ENCODE measurements at regions not wholly inside any gene's neighbourhood (a gene's known extent, or its start where the extent isn't known, plus 50 kb on each side); places are given as distances from the start of the nearest gene placed in this dataset.

DNA sequence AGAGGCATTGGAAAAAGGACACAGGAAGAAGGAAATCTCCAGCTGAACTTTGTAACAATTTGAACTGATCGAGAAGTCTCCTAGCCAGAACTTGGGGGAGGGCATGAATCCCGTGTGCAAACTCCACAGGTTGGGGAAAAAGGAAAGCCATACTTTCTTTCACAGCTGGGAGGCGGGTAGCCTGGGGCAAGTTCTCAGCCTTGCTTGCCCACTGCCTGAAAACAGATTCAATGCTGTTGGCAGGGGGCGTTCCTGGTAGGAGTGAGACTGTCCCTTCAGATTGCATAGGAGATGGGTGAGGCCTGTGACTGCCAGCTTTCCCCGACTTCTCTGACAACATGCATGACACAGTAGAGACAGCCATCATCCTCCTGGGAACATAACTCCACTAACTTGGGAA is 289.1 kb upstream of the PHF14 start:
- DNase-seq (ENCODE audit: low read depth in 3 of 3) = no peak

- no peak for DNase-seq (ENCODE audit: low read depth in 3 of 3)
Observed at GRCh38 chr7:10685040-10685439, 288.6 kb upstream of the PHF14 start.

- DNase-seq (ENCODE audit: low read depth in 3 of 3) = no peak
Observed at GRCh38 chr7:10688544-10688943, 285.1 kb upstream of the PHF14 start.

DNA sequence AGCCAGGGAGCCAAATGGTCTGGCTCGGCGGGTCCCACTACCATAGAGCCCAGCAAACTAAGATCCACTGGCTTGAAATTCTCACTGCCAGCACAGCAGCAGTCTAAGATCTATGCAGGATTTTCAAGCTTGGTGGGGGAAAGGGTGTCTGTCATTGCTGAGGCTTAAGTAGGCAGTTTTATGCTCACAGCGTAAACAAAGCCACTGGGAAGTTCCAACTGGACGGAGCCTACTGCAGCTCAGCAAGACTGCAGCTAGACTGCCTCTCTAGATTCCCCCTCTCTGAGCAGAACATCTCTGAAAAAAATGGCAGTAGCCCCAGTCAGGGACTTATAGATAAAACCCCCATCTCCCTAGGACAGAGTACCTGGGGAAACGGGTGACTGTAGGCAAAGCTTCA is 277.6 kb upstream of the PHF14 start:
- no peak for DNase-seq (ENCODE audit: low read depth in 3 of 3)

GRCh38 chr7:10703059-10703458 is 270.6 kb upstream of the PHF14 start:
- no peak for DNase-seq (ENCODE audit: low read depth in 3 of 3)

DNA sequence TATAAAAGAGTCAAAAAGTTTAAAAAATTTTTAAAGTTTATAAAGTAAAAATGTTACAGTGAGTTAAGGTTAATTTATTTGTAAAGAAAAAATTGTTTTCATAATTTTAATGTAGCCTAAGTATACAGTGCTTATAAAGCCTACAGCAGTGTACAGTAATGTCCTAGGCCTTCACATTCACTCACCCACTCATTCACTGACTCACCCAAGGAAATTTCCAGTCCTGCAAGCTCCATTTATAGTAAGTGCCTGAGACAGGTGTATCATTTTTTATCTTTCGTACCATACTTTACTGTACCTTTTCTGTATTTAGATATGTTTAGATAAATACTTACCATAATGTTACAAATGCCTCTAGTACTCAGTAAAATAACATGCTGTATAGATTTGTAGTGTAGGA is 269.7 kb upstream of the PHF14 start:
- no peak for DNase-seq (ENCODE audit: low read depth in 3 of 3)

DNA sequence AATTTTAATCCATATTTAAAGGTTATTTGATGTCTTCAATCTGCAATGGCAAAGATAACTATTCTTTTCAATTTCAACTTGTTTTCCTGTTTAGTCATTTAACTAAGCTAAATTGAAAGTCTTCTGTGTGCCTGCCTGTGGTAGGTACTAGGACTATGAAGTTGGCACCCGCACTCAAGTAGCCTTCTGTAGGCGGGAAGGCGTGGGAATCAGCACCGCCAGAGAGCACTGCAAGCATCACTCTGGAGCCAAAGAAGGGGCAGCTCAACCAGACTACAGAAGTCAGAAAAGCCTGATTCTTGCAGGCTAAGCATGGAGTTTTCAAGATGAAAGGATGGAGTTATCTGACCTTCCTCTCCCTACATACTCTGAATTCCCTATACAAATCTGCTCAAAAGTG is 269.0 kb upstream of the PHF14 start:
- DNase-seq (ENCODE audit: low read depth in 3 of 3) = no peak

GRCh38 chr7:10706875-10707493 is 266.7 kb upstream of the PHF14 start:
- no peak for DNase-seq (ENCODE audit: low read depth in 3 of 3)

DNA sequence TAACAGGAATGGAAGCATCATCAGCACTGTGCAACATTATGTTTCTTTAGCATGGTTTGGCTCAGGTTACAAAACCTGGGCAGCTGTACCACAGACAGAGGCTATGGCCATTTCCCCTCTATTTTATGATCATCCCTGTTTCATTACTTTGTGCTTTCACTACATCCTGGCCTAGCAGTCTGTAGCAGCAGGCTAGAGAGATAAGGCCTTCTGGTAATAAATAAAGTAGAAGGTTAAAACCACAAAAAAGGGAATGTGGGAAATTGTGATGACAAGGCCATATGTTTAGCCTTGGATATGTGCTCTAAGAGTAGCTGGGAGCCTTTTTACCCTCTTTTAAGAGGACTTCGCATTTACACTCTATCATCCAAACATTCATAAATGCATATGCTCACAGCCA is 266.2 kb upstream of the PHF14 start:
- no peak for DNase-seq (ENCODE audit: low read depth in 3 of 3)

DNA sequence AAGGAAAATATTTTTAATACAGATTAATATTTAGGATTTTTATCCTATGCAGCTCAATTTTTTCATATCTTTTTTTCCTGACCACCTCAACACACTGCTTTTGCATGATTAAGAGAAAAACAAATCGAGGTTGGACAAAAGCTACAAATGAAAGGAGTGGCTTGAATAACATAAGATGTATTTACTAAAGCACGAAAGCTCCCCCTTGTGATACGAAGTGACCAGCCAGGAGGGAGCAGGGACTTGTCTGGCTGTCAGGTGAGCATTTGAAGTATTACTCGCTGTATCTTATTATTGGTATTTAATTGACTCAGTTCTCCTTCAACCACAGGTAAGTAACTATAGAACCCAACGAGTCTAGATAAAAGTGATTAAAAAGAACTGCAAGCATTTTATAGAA is 265.2 kb upstream of the PHF14 start:
- no peak for DNase-seq (ENCODE audit: low read depth in 3 of 3)

DNA sequence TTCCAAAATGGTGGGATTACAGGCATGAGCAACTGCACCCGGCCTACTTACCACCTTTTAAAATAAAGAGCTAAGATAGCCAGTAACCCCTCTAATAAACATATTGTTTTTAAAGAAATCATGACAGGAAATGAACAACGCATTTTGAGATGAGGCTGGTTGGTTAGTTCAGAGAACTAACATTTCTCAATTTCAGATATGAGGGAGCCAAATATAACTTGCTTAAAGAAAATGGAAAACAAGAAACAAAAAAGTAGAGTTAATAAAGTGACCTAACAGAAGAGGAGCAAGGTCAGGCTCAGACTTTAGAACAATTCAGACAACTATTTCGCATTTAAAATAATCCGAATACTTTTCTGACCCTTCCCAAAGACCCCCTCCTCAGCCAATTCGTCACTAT is 254.9 kb upstream of the PHF14 start:
- no peak for DNase-seq (ENCODE audit: low read depth in 3 of 3)

DNA sequence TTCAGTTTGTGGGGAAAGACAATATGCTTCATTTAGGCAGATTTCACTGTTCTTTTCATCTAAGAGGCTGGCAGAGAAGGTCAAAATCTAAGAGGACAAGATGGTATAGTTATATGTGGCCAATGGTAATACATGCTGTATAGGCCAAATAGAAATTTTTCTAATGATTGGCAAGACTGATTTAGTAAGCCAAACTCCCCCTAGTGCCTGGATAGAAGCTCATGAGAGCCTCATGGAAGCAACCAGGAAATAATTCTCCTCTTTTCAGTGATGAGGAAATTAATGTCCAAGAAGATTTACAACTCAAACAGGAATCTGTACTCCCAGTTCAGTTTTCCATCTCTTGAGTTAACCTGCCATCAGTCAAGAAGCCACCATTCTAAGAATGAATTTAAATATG is 253.6 kb upstream of the PHF14 start:
- no peak for DNase-seq (ENCODE audit: low read depth in 3 of 3)

- DNase-seq (ENCODE audit: low read depth in 3 of 3) = no peak
Observed at GRCh38 chr7:10721289-10721688, 252.4 kb upstream of the PHF14 start.

- DNase-seq (ENCODE audit: low read depth in 3 of 3) = no peak
Observed at GRCh38 chr7:10723832-10724231, 249.8 kb upstream of the PHF14 start.

- no peak for DNase-seq (ENCODE audit: low read depth in 3 of 3)
Observed at GRCh38 chr7:10724449-10724848, 249.2 kb upstream of the PHF14 start.

GRCh38 chr7:10727636-10728035 is 246.0 kb upstream of the PHF14 start:
- no peak for DNase-seq (ENCODE audit: low read depth in 3 of 3)

DNA sequence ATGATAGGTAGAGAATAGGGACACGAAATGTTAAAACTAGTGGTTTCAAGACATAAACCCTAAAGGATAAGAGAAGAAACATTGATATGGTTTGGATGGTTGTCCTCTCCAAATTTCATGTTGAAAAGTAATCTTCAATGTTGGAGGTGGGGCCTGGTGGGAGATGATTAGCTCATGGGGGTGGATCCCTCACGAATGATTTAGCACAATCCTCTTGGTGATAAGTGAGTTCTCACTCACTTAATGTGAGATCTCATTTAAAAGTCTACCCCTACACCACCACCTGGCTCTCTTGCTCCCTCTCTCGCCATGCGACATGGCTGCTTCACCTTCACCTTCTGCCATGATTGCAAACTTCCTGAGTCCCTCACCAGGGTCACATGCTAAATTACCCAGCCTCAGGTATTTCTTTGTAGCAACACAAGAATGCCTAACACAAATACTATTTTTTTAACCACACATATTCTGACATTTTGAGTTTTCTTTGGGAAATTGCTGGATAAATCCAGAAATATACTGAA is 242.4 kb upstream of the PHF14 start:
- DNase-seq (ENCODE audit: low read depth in 3 of 3) = no peak

GRCh38 chr7:10733747-10734146 is 239.9 kb upstream of the PHF14 start:
- DNase-seq (ENCODE audit: low read depth in 3 of 3) = no peak

GRCh38 chr7:10734595-10734994 is 239.1 kb upstream of the PHF14 start:
- DNase-seq (ENCODE audit: low read depth in 3 of 3) = no peak

DNA sequence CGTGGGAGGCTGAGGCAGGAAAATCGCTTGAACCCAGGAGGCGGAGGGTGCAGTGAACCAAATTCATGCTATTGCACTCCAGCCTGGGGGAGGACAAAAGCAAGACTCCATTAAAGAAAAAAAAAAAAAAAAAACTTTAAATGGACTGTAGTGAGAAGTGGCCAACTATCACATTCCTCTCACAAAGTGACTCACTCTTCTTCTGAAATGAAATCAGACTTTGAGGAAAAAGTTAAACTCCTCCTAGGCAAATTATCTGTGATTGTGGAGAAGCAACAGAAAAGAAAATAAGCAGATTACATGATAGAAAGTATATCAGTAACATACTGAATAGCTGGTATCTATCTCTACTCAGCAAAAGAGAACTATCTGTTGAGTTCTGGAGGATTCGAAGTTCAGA is 234.3 kb upstream of the PHF14 start:
- no peak for DNase-seq (ENCODE audit: low read depth in 3 of 3)

DNA sequence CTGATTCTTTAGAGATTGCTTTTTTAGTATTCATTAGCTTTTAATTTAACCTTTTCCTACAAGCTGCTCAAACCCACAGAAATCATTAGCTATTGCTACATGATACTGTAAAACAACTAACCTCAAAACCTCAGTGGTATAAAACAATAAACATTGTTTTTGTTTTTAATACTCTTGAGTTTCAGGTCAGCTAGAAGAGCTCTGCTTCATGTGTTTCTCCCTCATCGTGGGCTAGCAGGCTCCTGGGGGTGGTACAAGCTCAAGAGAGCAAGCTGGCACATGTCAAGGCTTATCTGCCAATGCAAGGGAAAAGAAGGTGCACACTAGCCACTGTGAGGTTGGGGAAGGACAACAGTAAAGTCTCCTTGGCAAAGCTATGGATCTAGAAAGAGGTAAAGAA is 232.9 kb upstream of the PHF14 start:
- DNase-seq (ENCODE audit: low read depth in 3 of 3) = no peak

DNA sequence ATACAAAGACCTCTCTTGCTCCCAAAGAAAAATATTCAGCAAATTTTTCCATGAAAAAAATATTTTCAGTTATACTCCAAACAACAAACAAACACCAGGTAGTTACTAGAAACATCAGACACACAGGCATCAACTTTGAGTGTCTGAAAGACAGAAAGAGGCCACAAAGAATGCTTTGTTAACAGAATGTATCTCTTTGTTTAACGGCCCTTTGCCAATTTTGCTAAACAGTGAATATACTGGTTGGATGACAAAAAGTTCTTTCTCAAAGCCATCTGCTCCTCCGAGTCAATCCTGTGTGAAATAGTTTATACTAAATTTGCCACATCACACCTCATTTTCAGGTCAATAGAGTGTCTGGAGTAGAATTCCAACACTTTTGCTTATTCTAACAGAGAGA is 216.7 kb upstream of the PHF14 start:
- no peak for DNase-seq (ENCODE audit: low read depth in 3 of 3)

- DNase-seq (ENCODE audit: low read depth in 3 of 3) = no peak
Observed at GRCh38 chr7:10759120-10759519, 214.6 kb upstream of the PHF14 start.

GRCh38 chr7:10767771-10768170 is 205.9 kb upstream of the PHF14 start:
- DNase-seq (ENCODE audit: low read depth in 3 of 3) = no peak
